HEK293 (cell line): ENCODE measurements at regions not wholly inside any gene's neighbourhood (a gene's known extent, or its start where the extent isn't known, plus 50 kb on each side); places are given as distances from the start of the nearest gene placed in this dataset.

Experiments used
- CTCF ChIA-PET: fragments of 350-600 bp; formaldehyde crosslinking; extraction: SDS; loops from one replicate; lab custom pipeline; 2021; ENCODE audit warnings: antibody characterized with exemption; lab: Yijun Ruan, JAX
- POLR2A ChIA-PET: fragments of 300-600 bp; formaldehyde crosslinking; extraction: SDS; loops from one replicate; lab custom pipeline; 2020; ENCODE audit warnings: antibody characterized with exemption, inconsistent platforms; lab: Yijun Ruan, JAX
- H3K27ac ChIP-seq: fragments of 200-500 bp; sonication (Bioruptor generic); 2 replicates; pipeline ENCODE4 v1.5.1; 2014; ENCODE audit warnings: low read depth, low read length, control low read depth, inconsistent platforms; ENCODE audit errors: extremely low read depth
- H3K36me3 ChIP-seq, 2 experiments: fragments of 200-500 bp in 1 of 2; sonication (Bioruptor generic) in 1 of 2; 1 replicate in 1 of 2; 2 replicates in 1 of 2; pipeline ENCODE4 v1.5.1; 2014 to 2017; ENCODE audit warnings: inconsistent platforms in 2 of 2, low read length in 2 of 2; ENCODE audit not compliant: control insufficient read depth in 2 of 2, insufficient read depth in 1 of 2
- H3K4me1 ChIP-seq: fragments of 200-500 bp; sonication (Bioruptor generic); 2 replicates; pipeline ENCODE4 v1.5.1; 2014; ENCODE audit warnings: mild to moderate bottlenecking, low read length, inconsistent platforms; ENCODE audit not compliant: control insufficient read depth, insufficient read depth
- H3K4me3 ChIP-seq: 2 replicates; pipeline ENCODE4 v1.5.1; 2011; ENCODE audit warnings: low read depth, mild to moderate bottlenecking, control low read depth, low read length, moderate library complexity
- H3K9me3 ChIP-seq: fragments of 200-500 bp; sonication (Bioruptor generic); 2 replicates; pipeline ENCODE4 v1.5.1; 2014; ENCODE audit warnings: low read depth, low read length, inconsistent platforms; ENCODE audit not compliant: control insufficient read depth, insufficient read depth
- BCL11B ChIP-seq: fragments of 450-650 bp; formaldehyde crosslinking; IDR thresholded peaks from 2 replicates; pipeline ENCODE4 v1.5.1; 2016; ENCODE audit warnings: low read depth, missing biosample characterization, missing genetic modification characterization
- GFI1B ChIP-seq: fragments of 450-650 bp; formaldehyde crosslinking; IDR thresholded peaks from 2 replicates; pipeline ENCODE4 v1.5.1; 2016; ENCODE audit warnings: missing biosample characterization, missing genetic modification characterization
- SETDB1 ChIP-seq: IDR thresholded peaks from one replicate; pipeline ENCODE4 v1.6.1; 2017; ENCODE audit warnings: mild to moderate bottlenecking, low read length, moderate library complexity, mixed read lengths; ENCODE audit not compliant: insufficient read length
- TRIM28 ChIP-seq: IDR thresholded peaks from 2 replicates; pipeline ENCODE4 v1.6.1; 2011; ENCODE audit warnings: low read length, control low read depth, borderline replicate concordance
- YY1 ChIP-seq: fragments of 450-650 bp; formaldehyde crosslinking; IDR thresholded peaks from 2 replicates; pipeline ENCODE4 v1.5.1; 2018; ENCODE audit warnings: missing biosample characterization, missing genetic modification characterization
- ZNF112 ChIP-seq: fragments of 450-650 bp; formaldehyde crosslinking; IDR thresholded peaks from 2 replicates; pipeline ENCODE4 v1.5.0; 2017; ENCODE audit warnings: missing biosample characterization, missing genetic modification characterization
- ZNF114 ChIP-seq: fragments of 450-650 bp; formaldehyde crosslinking; IDR thresholded peaks from 2 replicates; pipeline ENCODE4 v1.5.0; 2017; ENCODE audit warnings: missing biosample characterization, missing genetic modification characterization
- ZNF214 ChIP-seq: fragments of 450-650 bp; formaldehyde crosslinking; IDR thresholded peaks from 2 replicates; pipeline ENCODE4 v1.5.1; 2017; ENCODE audit warnings: missing biosample characterization, mild to moderate bottlenecking, missing genetic modification characterization, borderline replicate concordance
- ZNF394 ChIP-seq: fragments of 450-650 bp; formaldehyde crosslinking; IDR thresholded peaks from 2 replicates; pipeline ENCODE4 v1.5.1; 2016; ENCODE audit warnings: missing biosample characterization, missing genetic modification characterization, mild to moderate bottlenecking, moderate library complexity, borderline replicate concordance
- ZNF624 ChIP-seq: fragments of 450-650 bp; formaldehyde crosslinking; IDR thresholded peaks from 2 replicates; pipeline ENCODE4 v1.5.1; 2017; ENCODE audit warnings: missing biosample characterization, missing genetic modification characterization
- TF ChIP-seq, protein P1 (sequence below): fragments of 450-650 bp; formaldehyde crosslinking; IDR thresholded peaks from 2 replicates; pipeline ENCODE4 v1.5.1; 2016; ENCODE audit warnings: missing biosample characterization, missing genetic modification characterization
- TF ChIP-seq, protein P2 (sequence below): fragments of 450-650 bp; formaldehyde crosslinking; IDR thresholded peaks from 2 replicates; pipeline ENCODE4 v1.5.1; 2016; ENCODE audit warnings: missing biosample characterization, missing genetic modification characterization
- TF ChIP-seq, protein P3 (sequence below): fragments of 450-650 bp; formaldehyde crosslinking; IDR thresholded peaks from 2 replicates; pipeline ENCODE4 v1.5.1; 2016; ENCODE audit warnings: missing biosample characterization, missing genetic modification characterization
- TF ChIP-seq, protein P4 (sequence below): fragments of 450-650 bp; formaldehyde crosslinking; IDR thresholded peaks from 2 replicates; pipeline ENCODE4 v1.5.1; 2017; ENCODE audit warnings: missing biosample characterization, missing genetic modification characterization
- TF ChIP-seq, protein P5 (sequence below): fragments of 450-650 bp; formaldehyde crosslinking; IDR thresholded peaks from 2 replicates; pipeline ENCODE4 v1.5.1; 2016; ENCODE audit warnings: missing biosample characterization, missing genetic modification characterization
- TF ChIP-seq, protein P6 (sequence below): fragments of 450-650 bp; formaldehyde crosslinking; IDR thresholded peaks from 2 replicates; pipeline ENCODE4 v1.5.1; 2017; ENCODE audit warnings: missing biosample characterization, missing genetic modification characterization
- TF ChIP-seq, protein P7 (sequence below): fragments of 450-650 bp; formaldehyde crosslinking; IDR thresholded peaks from 2 replicates; pipeline ENCODE4 v1.5.1; 2016; ENCODE audit warnings: missing biosample characterization, missing genetic modification characterization

DNA sequence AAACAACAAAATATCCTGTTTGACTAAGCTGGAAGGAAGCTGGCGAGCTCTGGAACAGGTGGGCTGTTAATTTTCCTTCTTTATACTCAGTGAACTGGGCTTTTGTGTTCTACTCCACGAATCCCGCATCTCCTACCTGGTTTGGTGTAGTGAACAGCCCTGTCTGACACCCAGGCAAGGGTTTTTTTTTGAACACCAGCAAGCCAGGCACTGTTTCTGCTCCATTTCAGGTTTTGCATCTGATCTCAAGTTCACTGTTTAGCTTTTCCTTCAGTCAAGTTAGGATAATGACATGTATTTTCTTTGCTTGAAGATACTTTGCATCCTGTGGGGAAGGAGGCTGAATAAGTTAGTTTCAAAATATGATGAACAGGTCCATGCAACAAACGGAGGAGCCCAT lies 204.5 kb downstream of the SEMA6A start:
- no peak for TF ChIP-seq ZNF394
- TF ChIP-seq, protein P1, sequence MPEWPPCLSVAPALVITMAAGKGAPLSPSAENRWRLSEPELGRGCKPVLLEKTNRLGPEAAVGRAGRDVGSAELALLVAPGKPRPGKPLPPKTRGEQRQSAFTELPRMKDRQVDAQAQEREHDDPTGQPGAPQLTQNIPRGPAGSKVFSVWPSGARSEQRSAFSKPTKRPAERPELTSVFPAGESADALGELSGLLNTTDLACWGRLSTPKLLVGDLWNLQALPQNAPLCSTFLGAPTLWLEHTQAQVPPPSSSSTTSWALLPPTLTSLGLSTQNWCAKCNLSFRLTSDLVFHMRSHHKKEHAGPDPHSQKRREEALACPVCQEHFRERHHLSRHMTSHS (tag by site-specific recombination) = no peak
- TF ChIP-seq YY1 (tag by site-specific recombination) = no peak
- no peak for TF ChIP-seq ZNF114
- no peak for TF ChIP-seq ZNF214 (tag by site-specific recombination)
- TF ChIP-seq, protein P2, sequence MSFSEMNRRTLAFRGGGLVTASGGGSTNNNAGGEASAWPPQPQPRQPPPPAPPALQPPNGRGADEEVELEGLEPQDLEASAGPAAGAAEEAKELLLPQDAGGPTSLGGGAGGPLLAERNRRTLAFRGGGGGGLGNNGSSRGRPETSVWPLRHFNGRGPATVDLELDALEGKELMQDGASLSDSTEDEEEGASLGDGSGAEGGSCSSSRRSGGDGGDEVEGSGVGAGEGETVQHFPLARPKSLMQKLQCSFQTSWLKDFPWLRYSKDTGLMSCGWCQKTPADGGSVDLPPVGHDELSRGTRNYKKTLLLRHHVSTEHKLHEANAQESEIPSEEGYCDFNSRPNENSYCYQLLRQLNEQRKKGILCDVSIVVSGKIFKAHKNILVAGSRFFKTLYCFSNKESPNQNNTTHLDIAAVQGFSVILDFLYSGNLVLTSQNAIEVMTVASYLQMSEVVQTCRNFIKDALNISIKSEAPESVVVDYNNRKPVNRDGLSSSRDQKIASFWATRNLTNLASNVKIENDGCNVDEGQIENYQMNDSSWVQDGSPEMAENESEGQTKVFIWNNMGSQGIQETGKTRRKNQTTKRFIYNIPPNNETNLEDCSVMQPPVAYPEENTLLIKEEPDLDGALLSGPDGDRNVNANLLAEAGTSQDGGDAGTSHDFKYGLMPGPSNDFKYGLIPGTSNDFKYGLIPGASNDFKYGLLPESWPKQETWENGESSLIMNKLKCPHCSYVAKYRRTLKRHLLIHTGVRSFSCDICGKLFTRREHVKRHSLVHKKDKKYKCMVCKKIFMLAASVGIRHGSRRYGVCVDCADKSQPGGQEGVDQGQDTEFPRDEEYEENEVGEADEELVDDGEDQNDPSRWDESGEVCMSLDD (tag by site-specific recombination) = no peak
- TF ChIP-seq SETDB1 = no peak
- no peak for TF ChIP-seq BCL11B (tag by site-specific recombination)
- no peak for TF ChIP-seq ZNF624 (tag by site-specific recombination)
- no peak for TF ChIP-seq TRIM28
- TF ChIP-seq, protein P3, sequence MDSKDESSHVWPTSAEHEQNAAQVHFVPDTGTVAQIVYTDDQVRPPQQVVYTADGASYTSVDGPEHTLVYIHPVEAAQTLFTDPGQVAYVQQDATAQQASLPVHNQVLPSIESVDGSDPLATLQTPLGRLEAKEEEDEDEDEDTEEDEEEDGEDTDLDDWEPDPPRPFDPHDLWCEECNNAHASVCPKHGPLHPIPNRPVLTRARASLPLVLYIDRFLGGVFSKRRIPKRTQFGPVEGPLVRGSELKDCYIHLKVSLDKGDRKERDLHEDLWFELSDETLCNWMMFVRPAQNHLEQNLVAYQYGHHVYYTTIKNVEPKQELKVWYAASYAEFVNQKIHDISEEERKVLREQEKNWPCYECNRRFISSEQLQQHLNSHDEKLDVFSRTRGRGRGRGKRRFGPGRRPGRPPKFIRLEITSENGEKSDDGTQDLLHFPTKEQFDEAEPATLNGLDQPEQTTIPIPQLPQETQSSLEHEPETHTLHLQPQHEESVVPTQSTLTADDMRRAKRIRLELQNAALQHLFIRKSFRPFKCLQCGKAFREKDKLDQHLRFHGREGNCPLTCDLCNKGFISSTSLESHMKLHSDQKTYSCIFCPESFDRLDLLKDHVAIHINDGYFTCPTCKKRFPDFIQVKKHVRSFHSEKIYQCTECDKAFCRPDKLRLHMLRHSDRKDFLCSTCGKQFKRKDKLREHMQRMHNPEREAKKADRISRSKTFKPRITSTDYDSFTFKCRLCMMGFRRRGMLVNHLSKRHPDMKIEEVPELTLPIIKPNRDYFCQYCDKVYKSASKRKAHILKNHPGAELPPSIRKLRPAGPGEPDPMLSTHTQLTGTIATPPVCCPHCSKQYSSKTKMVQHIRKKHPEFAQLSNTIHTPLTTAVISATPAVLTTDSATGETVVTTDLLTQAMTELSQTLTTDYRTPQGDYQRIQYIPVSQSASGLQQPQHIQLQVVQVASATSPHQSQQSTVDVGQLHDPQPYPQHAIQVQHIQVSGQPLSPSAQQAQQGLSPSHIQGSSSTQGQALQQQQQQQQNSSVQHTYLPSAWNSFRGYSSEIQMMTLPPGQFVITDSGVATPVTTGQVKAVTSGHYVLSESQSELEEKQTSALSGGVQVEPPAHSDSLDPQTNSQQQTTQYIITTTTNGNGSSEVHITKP (tag by site-specific recombination) = no peak
- TF ChIP-seq, protein P4, sequence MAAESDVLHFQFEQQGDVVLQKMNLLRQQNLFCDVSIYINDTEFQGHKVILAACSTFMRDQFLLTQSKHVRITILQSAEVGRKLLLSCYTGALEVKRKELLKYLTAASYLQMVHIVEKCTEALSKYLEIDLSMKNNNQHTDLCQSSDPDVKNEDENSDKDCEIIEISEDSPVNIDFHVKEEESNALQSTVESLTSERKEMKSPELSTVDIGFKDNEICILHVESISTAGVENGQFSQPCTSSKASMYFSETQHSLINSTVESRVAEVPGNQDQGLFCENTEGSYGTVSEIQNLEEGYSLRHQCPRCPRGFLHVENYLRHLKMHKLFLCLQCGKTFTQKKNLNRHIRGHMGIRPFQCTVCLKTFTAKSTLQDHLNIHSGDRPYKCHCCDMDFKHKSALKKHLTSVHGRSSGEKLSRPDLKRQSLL = no peak
- no peak for TF ChIP-seq GFI1B (tag by site-specific recombination)
- TF ChIP-seq, protein P5, sequence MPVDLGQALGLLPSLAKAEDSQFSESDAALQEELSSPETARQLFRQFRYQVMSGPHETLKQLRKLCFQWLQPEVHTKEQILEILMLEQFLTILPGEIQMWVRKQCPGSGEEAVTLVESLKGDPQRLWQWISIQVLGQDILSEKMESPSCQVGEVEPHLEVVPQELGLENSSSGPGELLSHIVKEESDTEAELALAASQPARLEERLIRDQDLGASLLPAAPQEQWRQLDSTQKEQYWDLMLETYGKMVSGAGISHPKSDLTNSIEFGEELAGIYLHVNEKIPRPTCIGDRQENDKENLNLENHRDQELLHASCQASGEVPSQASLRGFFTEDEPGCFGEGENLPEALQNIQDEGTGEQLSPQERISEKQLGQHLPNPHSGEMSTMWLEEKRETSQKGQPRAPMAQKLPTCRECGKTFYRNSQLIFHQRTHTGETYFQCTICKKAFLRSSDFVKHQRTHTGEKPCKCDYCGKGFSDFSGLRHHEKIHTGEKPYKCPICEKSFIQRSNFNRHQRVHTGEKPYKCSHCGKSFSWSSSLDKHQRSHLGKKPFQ (tag by site-specific recombination) = no peak
- TF ChIP-seq ZNF112 = no peak
- TF ChIP-seq, protein P6, sequence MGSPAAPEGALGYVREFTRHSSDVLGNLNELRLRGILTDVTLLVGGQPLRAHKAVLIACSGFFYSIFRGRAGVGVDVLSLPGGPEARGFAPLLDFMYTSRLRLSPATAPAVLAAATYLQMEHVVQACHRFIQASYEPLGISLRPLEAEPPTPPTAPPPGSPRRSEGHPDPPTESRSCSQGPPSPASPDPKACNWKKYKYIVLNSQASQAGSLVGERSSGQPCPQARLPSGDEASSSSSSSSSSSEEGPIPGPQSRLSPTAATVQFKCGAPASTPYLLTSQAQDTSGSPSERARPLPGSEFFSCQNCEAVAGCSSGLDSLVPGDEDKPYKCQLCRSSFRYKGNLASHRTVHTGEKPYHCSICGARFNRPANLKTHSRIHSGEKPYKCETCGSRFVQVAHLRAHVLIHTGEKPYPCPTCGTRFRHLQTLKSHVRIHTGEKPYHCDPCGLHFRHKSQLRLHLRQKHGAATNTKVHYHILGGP = no peak
- TF ChIP-seq, protein P7, sequence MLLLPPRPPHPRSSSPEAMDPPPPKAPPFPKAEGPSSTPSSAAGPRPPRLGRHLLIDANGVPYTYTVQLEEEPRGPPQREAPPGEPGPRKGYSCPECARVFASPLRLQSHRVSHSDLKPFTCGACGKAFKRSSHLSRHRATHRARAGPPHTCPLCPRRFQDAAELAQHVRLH = no peak
- TF ChIP-seq, all 188 proteins: peak for 0
- ChIA-PET POLR2A (no interaction called here), CTCF (no interaction called here)
- no peak overlapping the region for H3K4me3 ChIP-seq
- H3K4me1 ChIP-seq = no peaks in the 10 kb centered on the region
- no peaks in the 10 kb centered on the region for H3K36me3 ChIP-seq
- no peak overlapping the region for H3K27ac ChIP-seq
- no peaks in the 10 kb centered on the region for H3K9me3 ChIP-seq
